ENCODE measurements at regions not wholly inside any gene's neighbourhood (a gene's known extent, or its start where the extent isn't known, plus 50 kb on each side); places are given as distances from the start of the nearest gene placed in this dataset.

DNA sequence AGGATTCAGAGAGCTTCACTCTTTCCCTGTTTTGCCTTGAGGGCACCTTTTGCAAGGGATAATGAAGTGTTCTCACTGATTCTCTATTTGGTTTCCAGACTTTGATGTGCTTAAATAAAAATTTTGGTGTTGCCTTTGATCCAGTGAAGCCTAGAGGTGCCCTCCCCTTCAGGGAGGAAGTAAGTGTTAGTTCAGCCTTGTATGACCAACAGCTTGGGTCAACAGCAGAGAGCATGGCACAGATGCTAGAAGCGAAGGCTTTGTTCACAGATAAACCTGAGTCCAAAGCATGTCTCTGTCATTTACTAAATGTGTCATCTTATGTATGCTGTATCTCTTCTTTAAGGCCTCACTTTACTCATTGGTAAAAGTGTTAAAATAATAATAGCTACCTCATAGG lies 52.8 kb upstream of the STXBP6 start:
- H3K79me2 ChIP-seq (ENCODE audit: insufficient read depth, low read length) = no peaks in the 10 kb centered on the region
- H3K23me2 ChIP-seq (ENCODE audit: insufficient read length, low read depth, low read length, poor library complexity, severe bottlenecking) = no peaks in the 10 kb centered on the region
- WGBS (ENCODE audit: extremely low coverage, insufficient read length, low lambda C conversion rate) = no CpG with 5 or more reads among the region's 1 CpG
- Mint-ChIP-seq H3K4me1 (peaks cover 0 to 4% of the 10 kb centered on the region in 2 experiments; a peak in 1 of 4 replicates), H3K4me3 (no peak overlapping the region), H3K27ac (no peak overlapping the region), H3K36me3 (ENCODE audit: insufficient read depth in 1 of 3, low read depth in 3 of 3) (no peaks in the 10 kb centered on the region), H3K9me3 (no peaks in the 10 kb centered on the region; a peak in 1 of 5 replicates), H3K27me3 (ENCODE audit: low read depth) (no peaks in the 10 kb centered on the region; the same call in 1 of the 2 replicates)
- H3K9me3 ChIP-seq (ENCODE audit: control insufficient read depth, low read depth, low read length) = no peaks in the 10 kb centered on the region
- H4K8ac ChIP-seq (replicated peaks; ENCODE audit: insufficient read length, low read depth, low read length) = no peak overlapping the region
- H3K79me1 ChIP-seq (ENCODE audit: insufficient read depth, low read depth, low read length, poor library complexity, severe bottlenecking) = no peaks in the 10 kb centered on the region
- no peak overlapping the region for H3K9ac ChIP-seq (ENCODE audit: extremely low read depth, insufficient read length, low read length)
- no peak overlapping the region for H3K4me2 ChIP-seq (ENCODE audit: insufficient read depth, insufficient read length, low read length)
- H3T11ph ChIP-seq (ENCODE audit: low read length) = no peak overlapping the region
- no peak overlapping the region for H3K23ac ChIP-seq (ENCODE audit: insufficient read length, low read depth, low read length)
- no peak overlapping the region for H2AK5ac ChIP-seq (ENCODE audit: insufficient read length, low read length)
- H4K91ac ChIP-seq (ENCODE audit: insufficient read length, low read depth, low read length) = no peak overlapping the region
- no peak overlapping the region for H4K5ac ChIP-seq (ENCODE audit: insufficient read length, low read depth, low read length)
- TF ChIP-seq, protein P1, sequence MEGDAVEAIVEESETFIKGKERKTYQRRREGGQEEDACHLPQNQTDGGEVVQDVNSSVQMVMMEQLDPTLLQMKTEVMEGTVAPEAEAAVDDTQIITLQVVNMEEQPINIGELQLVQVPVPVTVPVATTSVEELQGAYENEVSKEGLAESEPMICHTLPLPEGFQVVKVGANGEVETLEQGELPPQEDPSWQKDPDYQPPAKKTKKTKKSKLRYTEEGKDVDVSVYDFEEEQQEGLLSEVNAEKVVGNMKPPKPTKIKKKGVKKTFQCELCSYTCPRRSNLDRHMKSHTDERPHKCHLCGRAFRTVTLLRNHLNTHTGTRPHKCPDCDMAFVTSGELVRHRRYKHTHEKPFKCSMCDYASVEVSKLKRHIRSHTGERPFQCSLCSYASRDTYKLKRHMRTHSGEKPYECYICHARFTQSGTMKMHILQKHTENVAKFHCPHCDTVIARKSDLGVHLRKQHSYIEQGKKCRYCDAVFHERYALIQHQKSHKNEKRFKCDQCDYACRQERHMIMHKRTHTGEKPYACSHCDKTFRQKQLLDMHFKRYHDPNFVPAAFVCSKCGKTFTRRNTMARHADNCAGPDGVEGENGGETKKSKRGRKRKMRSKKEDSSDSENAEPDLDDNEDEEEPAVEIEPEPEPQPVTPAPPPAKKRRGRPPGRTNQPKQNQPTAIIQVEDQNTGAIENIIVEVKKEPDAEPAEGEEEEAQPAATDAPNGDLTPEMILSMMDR (conservative IDR thresholded peaks at IDR 0.05) = no peak
- H2BK15ac ChIP-seq (ENCODE audit: low read depth, low read length) = no peak overlapping the region
- H3K27ac ChIP-seq (ENCODE audit: insufficient read length, low read depth, low read length) = no peak overlapping the region
- H3K56ac ChIP-seq (ENCODE audit: insufficient read length, low read depth, low read length) = no peak overlapping the region
- H2AFZ ChIP-seq (ENCODE audit: low read length) = no peak overlapping the region
- no peaks in the 10 kb centered on the region for H3K4me1 ChIP-seq (ENCODE audit: insufficient read depth, low read length)
- no peak overlapping the region for H2BK20ac ChIP-seq (ENCODE audit: low read depth, low read length, poor library complexity, severe bottlenecking)
- no peak overlapping the region for H2BK12ac ChIP-seq (ENCODE audit: insufficient read length, low read depth, low read length)
- no peak overlapping the region for H3K18ac ChIP-seq (ENCODE audit: insufficient read length, low read depth, low read length)
- no peaks in the 10 kb centered on the region for H3K27me3 ChIP-seq (ENCODE audit: insufficient read depth, low read length)
- H3K4ac ChIP-seq (ENCODE audit: low read depth, low read length) = no peak overlapping the region
- H2BK120ac ChIP-seq (ENCODE audit: low read depth, low read length, poor library complexity, severe bottlenecking) = no peak overlapping the region
- DNase-seq = no peak
- no peaks in the 10 kb centered on the region for H4K20me1 ChIP-seq (ENCODE audit: control insufficient read depth, insufficient read depth, insufficient read length)
- H2BK5ac ChIP-seq (ENCODE audit: insufficient read length, low read length) = no peak overlapping the region
- no peak overlapping the region for H3K14ac ChIP-seq (ENCODE audit: insufficient read depth, low read length)
